ENCODE measurements at regions not wholly inside any gene's neighbourhood (a gene's known extent, or its start where the extent isn't known, plus 50 kb on each side); places are given as distances from the start of the nearest gene placed in this dataset.

DNA sequence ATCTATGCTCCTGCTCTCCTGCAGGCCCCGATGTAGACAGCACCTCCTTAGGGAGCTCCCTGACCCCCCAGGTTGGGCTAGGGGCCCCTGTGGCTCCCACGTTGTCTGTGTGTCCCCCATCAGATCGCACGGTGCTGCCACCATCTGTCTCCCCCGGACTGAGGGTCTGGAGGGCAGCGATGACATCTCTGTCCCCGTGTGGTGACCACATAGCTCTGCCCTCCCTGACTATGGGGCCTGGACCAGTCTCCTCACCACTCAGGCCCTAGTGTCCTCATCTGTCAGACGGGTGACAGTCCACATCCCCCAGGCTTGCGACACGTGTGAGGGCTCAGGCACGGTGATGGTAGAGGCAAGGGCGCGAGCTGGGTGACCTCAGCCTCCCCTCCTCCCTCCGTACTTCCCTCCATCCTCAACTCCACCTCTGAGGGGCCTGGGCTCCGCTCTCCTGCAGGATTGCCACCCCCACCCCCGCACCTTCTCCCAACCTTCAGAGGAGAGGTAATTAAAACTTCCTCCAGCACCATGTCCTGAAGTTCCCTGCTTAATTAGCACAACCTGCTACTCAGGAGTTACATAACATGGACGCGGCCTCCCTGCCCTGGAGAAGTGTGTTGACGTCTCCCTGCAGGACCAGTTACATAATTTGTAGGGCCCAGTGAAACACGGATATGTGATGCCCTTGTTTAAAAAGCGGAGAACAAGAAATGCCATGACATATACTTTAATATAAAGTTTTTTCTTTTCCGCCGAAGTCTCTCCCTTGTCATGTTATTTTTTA, 288.2 kb downstream of the PTPRU start:
- DNase-seq = peak; percentile 37

GRCh38 chr1:29523576-29523975, 287.3 kb downstream of the PTPRU start:
- DNase-seq = peak; percentile 40

- DNase-seq = no peak
Measured at GRCh38 chr1:29523136-29523535, 286.8 kb downstream of the PTPRU start.

DNA sequence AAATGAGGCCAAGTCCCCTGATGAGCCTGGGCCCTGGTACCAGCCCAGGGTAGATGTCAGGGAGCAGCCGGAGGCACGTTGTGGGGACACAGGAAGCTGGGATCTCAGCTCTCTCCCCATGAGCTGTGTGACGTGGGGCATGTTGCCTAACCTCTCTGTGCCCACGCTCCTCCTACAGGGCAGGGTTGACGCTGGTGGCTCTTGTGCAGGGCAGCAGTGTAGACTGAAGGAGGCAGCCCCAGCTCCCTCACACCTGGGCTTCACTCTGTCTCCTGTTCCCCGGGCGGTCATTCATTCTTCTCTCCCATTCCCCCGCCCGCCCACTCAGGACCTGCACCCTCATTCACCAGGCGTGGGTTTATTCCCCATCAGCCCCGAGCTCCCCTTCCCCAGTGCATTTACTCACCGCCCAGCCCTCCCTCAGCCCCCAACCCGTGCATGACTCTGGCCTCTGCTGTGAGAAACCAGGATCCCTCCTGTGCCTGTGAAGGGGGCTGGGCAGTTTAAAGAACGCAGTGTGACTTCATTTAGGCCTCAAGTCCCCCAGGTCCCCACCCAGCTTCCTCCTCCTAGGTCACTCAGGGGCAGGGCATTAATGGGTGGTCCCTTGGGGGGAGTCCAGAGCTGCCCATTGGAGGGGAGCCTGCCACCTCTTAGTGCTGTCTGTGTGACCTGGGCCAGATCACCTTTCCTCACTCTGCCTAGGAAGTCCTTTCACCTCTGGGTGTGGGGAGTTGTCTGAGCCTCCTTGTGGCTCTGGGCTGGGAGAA, 285.7 kb downstream of the PTPRU start:
- peak; percentile 43 for DNase-seq

DNA sequence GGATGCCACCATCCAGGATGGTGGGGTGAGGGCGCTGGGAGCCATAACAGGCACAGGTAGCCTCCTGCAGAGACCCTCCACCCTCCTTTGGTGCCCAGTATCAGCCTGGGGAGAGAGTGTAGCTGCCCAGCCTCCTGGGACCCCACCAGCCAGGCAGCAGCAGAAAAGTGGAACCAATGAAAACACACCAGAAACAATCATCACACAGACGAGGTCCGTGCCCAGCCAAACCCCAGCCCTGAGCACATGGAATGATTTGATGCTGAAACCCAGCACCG, 285.1 kb downstream of the PTPRU start:
- DNase-seq = peak; percentile 21

GRCh38 chr1:29520571-29521437, 284.5 kb downstream of the PTPRU start:
- peak; percentile 38 for DNase-seq

DNA sequence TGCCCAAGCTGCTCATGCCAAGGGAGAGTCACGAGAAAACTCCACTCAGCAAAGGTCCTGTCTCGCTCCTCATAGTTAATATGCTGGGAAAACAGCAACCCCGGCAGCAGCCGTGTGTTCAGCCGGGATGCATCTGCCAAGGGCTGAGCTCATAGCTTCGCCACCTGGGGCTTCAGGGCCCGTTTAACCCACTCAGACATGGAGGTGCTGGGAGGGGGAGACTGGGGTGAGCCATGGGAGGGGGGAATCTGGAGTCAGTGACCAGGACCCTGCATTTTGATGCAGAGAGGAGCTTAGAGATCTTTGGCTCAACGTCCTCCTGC, 283.4 kb downstream of the PTPRU start:
- peak; percentile 24 for DNase-seq

DNA sequence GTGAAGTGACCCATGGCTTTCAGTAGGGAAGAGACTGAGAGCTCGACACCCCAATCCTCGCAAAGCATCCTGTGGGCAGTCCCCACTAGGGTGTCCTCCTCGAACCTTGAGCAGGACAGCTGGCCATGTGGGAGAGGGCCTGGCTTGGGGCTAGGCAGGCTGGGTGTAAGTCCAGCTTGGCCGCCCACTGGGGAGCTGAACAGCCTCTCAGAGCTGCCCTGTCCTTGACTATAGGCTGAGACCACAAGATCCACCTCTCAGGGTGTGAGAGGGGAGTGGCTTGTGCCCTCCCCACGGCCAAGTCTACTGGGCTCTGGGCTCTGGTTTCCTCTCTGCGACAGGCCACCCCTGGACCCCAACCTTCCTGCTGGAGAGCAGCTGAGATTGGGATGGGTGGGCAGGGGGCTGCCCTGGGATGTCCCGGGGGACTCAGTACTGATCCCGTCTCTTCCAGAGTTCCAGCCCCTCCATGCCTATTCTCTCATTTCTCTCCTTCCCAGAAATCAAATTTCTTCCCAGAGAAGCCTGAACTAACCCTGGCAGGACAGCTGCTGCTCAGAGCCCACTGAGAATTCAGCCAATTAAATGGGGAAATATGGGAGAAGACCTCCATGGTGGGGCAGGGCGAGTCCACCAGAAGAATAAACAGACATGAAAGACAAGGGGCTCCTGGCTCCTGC, 282.9 kb downstream of the PTPRU start:
- DNase-seq = peak; percentile 39

GRCh38 chr1:29518183-29518835, 282.0 kb downstream of the PTPRU start:
- DNase-seq = peak; percentile 20

DNA sequence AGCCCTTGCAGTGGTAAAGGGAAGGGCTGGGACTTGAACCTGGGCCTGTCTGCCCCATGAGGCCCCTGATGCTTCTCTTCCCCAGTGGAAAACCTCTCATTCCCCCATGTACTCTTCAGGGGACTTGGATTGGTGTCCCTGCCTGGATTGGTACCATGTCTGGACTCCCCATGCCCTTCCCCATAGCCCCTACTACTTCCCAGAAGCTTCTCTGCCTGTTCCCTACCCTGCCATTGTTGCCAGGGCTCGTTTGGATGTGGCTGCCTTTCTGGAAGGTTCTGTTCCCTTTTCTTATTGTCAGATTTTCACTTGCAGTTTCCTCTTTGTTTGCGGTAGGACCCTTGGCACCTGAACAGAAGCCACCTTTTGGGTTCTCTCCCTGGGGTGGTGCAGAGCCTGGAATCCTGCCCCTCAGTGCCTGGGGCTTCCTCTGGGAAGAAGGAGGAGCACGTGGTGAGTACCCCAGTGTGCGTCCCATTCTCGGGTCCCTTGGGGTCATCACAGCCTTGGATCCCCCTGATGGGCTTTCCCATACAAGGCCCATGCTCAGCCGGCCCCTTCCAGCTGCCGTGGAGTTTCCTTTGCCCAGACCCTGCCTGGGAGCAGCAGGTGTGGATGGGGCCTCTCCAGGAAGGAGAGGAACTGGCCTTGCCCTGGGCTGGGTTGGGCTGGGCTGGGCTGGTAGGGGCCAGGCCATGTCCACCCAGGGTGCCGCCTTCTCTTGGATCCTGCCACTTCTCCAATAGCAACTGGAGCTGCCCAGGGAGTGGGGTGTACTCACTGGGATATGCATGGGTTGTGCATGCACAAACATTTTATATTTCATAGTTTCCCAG, 281.1 kb downstream of the PTPRU start:
- DNase-seq = peak; percentile 44

- DNase-seq = peak; percentile 17
Measured at GRCh38 chr1:29516063-29516820, 279.9 kb downstream of the PTPRU start.

DNA sequence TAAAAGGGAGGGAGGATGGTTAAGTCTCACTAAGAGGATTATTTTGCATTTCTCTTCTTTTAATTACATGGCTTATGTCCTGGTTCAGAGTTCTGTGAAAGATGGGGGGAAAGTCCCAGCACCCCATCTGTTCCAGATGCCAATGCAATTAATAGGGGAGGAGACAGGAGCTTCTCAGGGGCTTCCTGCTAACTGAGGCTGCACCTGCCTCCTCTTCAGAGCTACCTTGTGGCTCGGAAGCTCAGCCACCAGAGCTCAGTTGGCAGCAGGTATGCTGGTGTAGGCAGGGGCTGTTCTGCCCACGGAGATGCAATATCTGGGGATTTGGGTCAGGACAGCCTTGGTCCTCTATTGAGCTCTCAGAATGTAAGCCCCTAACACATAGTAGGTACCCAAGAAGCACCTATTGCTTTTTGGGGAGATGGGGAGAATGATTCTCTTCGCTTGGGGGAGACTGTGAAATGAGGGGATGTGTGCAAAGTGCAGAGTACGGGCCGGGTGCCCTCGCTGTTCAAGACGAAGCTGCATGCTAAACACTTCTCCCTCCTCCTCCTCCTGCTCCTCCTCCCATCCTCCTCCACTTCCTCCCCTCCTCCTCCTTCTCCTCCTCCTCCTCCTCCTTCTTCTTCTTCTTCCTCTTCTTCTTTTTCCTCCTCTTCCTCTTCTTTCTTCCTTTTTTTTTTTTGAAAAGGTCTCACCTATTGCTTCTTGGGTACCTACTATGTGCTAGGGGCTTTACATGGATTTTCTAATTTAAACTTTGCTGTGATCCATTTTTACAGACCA, 279.0 kb downstream of the PTPRU start:
- peak; percentile 32 for DNase-seq

DNA sequence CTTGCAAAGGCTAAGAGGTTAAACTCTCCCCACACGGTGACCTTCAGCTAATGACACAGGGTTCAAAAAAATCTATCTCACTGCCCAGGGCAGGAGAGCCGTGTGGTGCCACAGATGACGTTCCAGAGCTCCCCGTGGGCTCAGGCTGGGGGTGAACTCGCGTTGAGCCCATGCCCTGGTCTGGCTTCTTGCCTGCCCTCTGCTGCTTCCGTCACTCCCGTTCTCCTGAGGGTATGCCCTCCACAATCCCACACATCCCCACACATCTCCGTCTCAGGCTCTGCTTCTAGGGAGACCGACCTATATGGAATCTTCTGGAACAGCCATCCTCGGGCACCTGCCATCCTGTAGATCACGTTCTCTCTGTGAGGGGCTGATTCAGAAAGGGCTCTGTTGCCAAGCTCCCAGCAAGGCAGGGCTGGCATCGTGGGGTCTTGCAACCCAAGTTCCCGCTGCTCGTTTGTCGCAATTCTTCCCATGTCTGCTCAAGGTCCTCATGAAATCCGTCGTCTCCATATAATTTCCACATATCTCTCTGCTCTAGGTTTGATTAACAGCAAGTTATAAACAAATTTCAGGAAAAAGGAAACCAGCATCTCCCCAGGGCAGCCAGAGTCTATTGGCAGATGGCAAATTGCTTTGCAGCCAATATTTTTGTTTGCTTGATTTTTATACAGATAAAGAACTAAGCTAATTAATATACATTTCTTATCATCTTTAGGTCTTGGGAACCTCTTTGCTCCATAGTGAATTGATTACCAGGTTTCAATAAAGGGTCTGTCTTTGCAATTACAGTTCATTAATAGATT, 278.2 kb downstream of the PTPRU start:
- DNase-seq = peak; percentile 30

- DNase-seq = peak; percentile 73
Measured at GRCh38 chr1:29513357-29513756, 277.0 kb downstream of the PTPRU start.

DNA sequence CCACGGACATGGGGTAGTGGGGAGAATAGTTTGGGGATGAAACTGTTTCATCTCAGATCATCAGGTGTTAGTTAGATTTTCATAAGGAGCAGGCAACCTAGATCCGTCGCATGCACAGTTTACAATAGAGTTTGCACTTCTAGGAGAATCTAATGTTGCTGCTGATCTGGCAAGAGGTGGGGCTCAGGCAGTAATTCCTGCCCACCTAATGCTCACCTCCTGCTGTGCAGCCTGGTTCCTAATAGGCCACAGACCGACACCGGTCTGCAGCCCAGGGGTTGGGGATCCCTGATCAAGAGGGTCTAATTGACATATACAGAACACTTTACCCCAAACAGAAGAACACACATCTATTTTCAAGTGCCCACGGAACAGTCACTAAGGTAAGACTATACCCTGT, 275.1 kb downstream of the PTPRU start:
- DNase-seq = peak; percentile 34

GRCh38 chr1:29508458-29509107, 272.3 kb downstream of the PTPRU start:
- peak; percentile 41 for DNase-seq

DNA sequence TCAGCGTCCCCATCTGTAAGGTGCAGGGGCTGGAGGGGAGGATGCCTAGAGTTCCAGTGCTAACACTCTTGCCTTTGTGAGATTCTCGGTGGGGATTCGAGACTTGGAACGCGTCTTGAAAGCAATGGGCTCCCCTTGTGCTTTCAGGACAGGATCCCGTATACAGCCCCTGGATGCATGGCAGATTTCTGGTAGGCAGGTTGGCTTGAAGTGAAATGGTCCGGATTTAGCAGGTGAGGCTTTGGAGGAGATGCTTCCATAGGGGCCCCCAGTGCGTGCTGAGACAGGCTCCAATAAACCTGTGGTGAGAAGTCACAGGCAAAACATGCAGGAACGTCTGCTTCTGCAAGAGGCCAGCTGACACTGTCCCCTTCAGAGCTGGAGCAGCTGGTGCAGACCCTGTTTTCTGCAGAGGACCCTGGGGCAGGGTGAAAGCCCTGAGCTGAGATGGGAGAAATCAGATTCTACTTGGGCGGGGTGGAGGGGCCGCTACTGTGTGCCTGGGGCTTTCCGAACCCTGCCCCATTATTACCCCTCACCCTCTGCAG, 270.4 kb downstream of the PTPRU start:
- peak; percentile 28 for DNase-seq

GRCh38 chr1:29505532-29506220, 269.4 kb downstream of the PTPRU start:
- peak; percentile 24 for DNase-seq

All from islet precursor cell (in vitro differentiated cells).